ENCODE measurements at regions not wholly inside any gene's neighbourhood (a gene's known extent, or its start where the extent isn't known, plus 50 kb on each side); places are given as distances from the start of the nearest gene placed in this dataset.

DNA sequence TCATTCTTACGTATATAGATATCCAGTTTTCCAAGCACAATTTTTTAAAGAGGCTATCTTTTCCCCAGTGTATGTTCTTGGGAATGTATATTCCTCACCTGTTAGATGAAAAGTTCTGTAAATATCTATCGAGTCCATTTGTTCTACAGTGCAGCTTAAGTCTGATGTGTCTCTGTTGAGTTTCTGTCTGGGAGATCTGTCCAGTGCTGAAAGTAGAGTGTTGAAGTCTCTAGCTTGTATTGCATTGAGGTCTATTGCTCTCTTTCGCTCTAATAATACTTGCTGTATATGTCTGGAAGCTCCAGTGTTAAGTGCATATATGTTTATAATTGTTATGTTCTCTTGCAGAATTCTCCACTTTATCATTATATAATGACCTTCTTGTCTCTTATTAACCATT is 373.1 kb downstream of the PPARGC1A start:
- TF ChIP-seq CTCF (IDR thresholded peaks at IDR 0.05) (no peak), POLR2A (IDR thresholded peaks at IDR 0.05) (no peak), POLR2AphosphoS5 (IDR thresholded peaks at IDR 0.05) (no peak)
